HCT116 (cell line): ENCODE measurements at regions not wholly inside any gene's neighbourhood (a gene's known extent, or its start where the extent isn't known, plus 50 kb on each side); places are given as distances from the start of the nearest gene placed in this dataset.

ENCODE experiments used
- ATAC-seq: fragments of 200-7000 bp; cut with Tn5 transposase; 2 replicates; pipeline ENCODE4 v1.9.1; 2020; ENCODE audit warnings: mild to moderate bottlenecking, moderate library complexity
- BruUV-seq: library from RNA; stranded (reverse); fragments of 400-500 nt; replicated peaks from 2 replicates; lab custom pipeline; 2021; lab: Mats Ljungman, UMichigan
- CTCF ChIA-PET: fragments of 300-600 bp; sonication (Branson Sonifier 250); formaldehyde crosslinking; loops from one replicate; lab custom pipeline; 2021; ENCODE audit warnings: antibody characterized with exemption; lab: Charles Lee
- POLR2A ChIA-PET: fragments of 300-600, 350-600 bp; sonication (Branson Sonifier 250); formaldehyde crosslinking; loops from one replicate; lab custom pipeline; 2021; ENCODE audit warnings: antibody characterized with exemption; lab: Charles Lee
- RAD21 ChIA-PET, 2 experiments: fragments of 300-600 bp; sonication (Branson Sonifier 250); formaldehyde crosslinking; loops; one replicate each; lab custom pipeline; 2023; ENCODE audit warnings: low total read pairs in 2 of 2; ENCODE audit not compliant: uncharacterized antibody in 2 of 2, unreplicated experiment in 2 of 2, low non-redundant PET in 1 of 2; lab: Charles Lee
- DNase-seq: peaks from one replicate; pipeline ENCODE4 v3.0.0-alpha.2; 2010; ENCODE audit warnings: low read depth, low spot score
- H2AFZ ChIP-seq: fragments of 200-600 bp; shearing (Covaris generic), sonication (generic); 2 replicates; pipeline ENCODE4 v1.6.1; 2017; ENCODE audit warnings: low read depth, mixed run types, mixed read lengths, antibody characterized with exemption, low read length; ENCODE audit not compliant: poor library complexity, severe bottlenecking
- H3K27ac ChIP-seq: 2 replicates; pipeline ENCODE4 v1.5.1; 2012; ENCODE audit warnings: low read depth, low read length
- H3K27me3 ChIP-seq: fragments of 200-600 bp; sonication (generic); 2 replicates; pipeline ENCODE4 v1.6.1; 2016; ENCODE audit warnings: mixed run types, low read length, mixed read lengths; ENCODE audit not compliant: insufficient read depth
- H3K36me3 ChIP-seq, 2 experiments: fragments of 200-500 bp in 1 of 2; fragments of 200-600 bp in 1 of 2; sonication (Bioruptor generic) in 1 of 2; sonication (generic) in 1 of 2; 2 replicates each; pipeline versions ENCODE4 v1.5.1 to v1.6.1; 2014 to 2016; ENCODE audit warnings: low read length in 2 of 2, inconsistent platforms in 1 of 2, mixed read lengths in 1 of 2, mixed run types in 1 of 2; ENCODE audit not compliant: insufficient read depth in 2 of 2, control insufficient read depth in 1 of 2
- H3K4me1 ChIP-seq, 2 experiments: fragments of 200-600 bp in 1 of 2; sonication (generic) in 1 of 2; 2 replicates each; pipeline versions ENCODE4 v1.5.1 to v1.6.1; 2012 to 2017; ENCODE audit warnings: low read length in 2 of 2, inconsistent platforms in 1 of 2, mild to moderate bottlenecking in 1 of 2, mixed read lengths in 1 of 2, mixed run types in 1 of 2, moderate library complexity in 1 of 2; ENCODE audit not compliant: insufficient read depth in 2 of 2, control insufficient read depth in 1 of 2
- H3K4me2 ChIP-seq: fragments of 200-600 bp; sonication (generic); 2 replicates; pipeline ENCODE4 v1.6.1; 2017; ENCODE audit warnings: mixed run types, low read length, mixed read lengths
- H3K4me3 ChIP-seq, 2 experiments: fragments of 200-600 bp in 1 of 2; sonication (generic) in 1 of 2; replicated peaks in 1 of 2; 2 replicates each; pipeline ENCODE4 v1.5.1; 2011 to 2016; ENCODE audit warnings: low read length in 2 of 2, control low read depth in 1 of 2, low read depth in 1 of 2, mild to moderate bottlenecking in 1 of 2, mixed read lengths in 1 of 2, mixed run types in 1 of 2
- H3K79me2 ChIP-seq: fragments of 200-600 bp; sonication (generic); 2 replicates; pipeline ENCODE4 v1.6.1; 2017; ENCODE audit warnings: mild to moderate bottlenecking, mixed run types, low read length, moderate library complexity, mixed read lengths; ENCODE audit not compliant: insufficient read depth
- H3K9ac ChIP-seq: fragments of 200-600 bp; sonication (generic); 2 replicates; pipeline ENCODE4 v1.6.1; 2016; ENCODE audit warnings: low read length, mixed read lengths
- H3K9me2 ChIP-seq: fragments of 200-600 bp; sonication (generic), shearing (Covaris generic); 2 replicates; pipeline ENCODE4 v1.6.1; 2017; ENCODE audit warnings: mixed run types, mild to moderate bottlenecking, moderate library complexity; ENCODE audit not compliant: insufficient read depth
- H3K9me3 ChIP-seq, 2 experiments: fragments of 200-500 bp in 1 of 2; fragments of 200-600 bp in 1 of 2; sonication (Bioruptor generic) in 1 of 2; sonication (generic) in 1 of 2; 2 replicates each; pipeline ENCODE4 v1.6.1; 2014 to 2017; ENCODE audit warnings: low read length in 2 of 2, mixed read lengths in 2 of 2, inconsistent platforms in 1 of 2, low read depth in 1 of 2, mild to moderate bottlenecking in 1 of 2, mixed run types in 1 of 2, moderate library complexity in 1 of 2; ENCODE audit not compliant: control insufficient read depth in 1 of 2, insufficient read depth in 1 of 2
- H4K20me1 ChIP-seq: fragments of 200-600 bp; sonication (generic), shearing (Covaris generic); 2 replicates; pipeline ENCODE4 v1.6.1; 2017; ENCODE audit warnings: mixed run types, mild to moderate bottlenecking, moderate library complexity; ENCODE audit not compliant: insufficient read depth
- ATF3 ChIP-seq: IDR thresholded peaks from 2 replicates; pipeline ENCODE4 v1.6.1; 2012
- CEBPB ChIP-seq: IDR thresholded peaks from 2 replicates; pipeline ENCODE4 v1.6.1; 2012; ENCODE audit warnings: low read depth
- EGR1 ChIP-seq: IDR thresholded peaks from 2 replicates; pipeline ENCODE4 v1.6.1; 2012; ENCODE audit warnings: low read depth
- EZH2 ChIP-seq: fragments of 200-600 bp; sonication (generic); IDR thresholded peaks from 2 replicates; pipeline ENCODE4 v1.6.1; 2017; ENCODE audit warnings: antibody characterized with exemption, mixed run types
- EZH2phosphoT487 ChIP-seq: fragments of 200-600 bp; IDR thresholded peaks from 2 replicates; pipeline ENCODE4 v1.6.1; 2018; ENCODE audit warnings: antibody characterized with exemption, borderline replicate concordance
- FOSL1 ChIP-seq: IDR thresholded peaks from 2 replicates; pipeline ENCODE4 v1.6.1; 2012; ENCODE audit warnings: low read depth
- JUND ChIP-seq: IDR thresholded peaks from 2 replicates; pipeline ENCODE4 v1.6.1; 2012
- POLR2AphosphoS5 ChIP-seq: IDR thresholded peaks from 2 replicates; pipeline ENCODE4 v1.6.1; 2011; ENCODE audit warnings: mild to moderate bottlenecking, low read depth, low read length, moderate library complexity
- RAD21 ChIP-seq: IDR thresholded peaks from 2 replicates; pipeline ENCODE4 v1.6.1; 2012; ENCODE audit warnings: low read depth, mild to moderate bottlenecking
- SIN3A ChIP-seq: IDR thresholded peaks from 2 replicates; pipeline ENCODE4 v1.6.1; 2012; ENCODE audit warnings: low read depth
- SRF ChIP-seq: IDR thresholded peaks from 2 replicates; pipeline ENCODE4 v1.6.1; 2012; ENCODE audit warnings: low read depth
- TCF7L2 ChIP-seq: IDR thresholded peaks from 2 replicates; pipeline ENCODE4 v1.7.0; 2011; ENCODE audit warnings: borderline replicate concordance, inconsistent platforms; ENCODE audit not compliant: insufficient read depth, insufficient read length; ENCODE audit errors: extremely low read depth
- ZBTB33 ChIP-seq: IDR thresholded peaks from 2 replicates; pipeline ENCODE4 v1.6.1; 2011; ENCODE audit warnings: mild to moderate bottlenecking, low read length, moderate library complexity; ENCODE audit not compliant: insufficient replicate concordance; ENCODE audit errors: extremely low read depth
- ZNF274 ChIP-seq: fragments of 200-500 bp; sonication (Bioruptor generic); IDR thresholded peaks from 2 replicates; pipeline ENCODE4 v1.6.1; 2014; ENCODE audit warnings: mild to moderate bottlenecking, low read depth, low read length, inconsistent platforms
- intact Hi-C: fragments of 100-400 bp; cut with micrococcal nuclease; formaldehyde crosslinking; loops from 2 replicates; pipeline ENCODE4 v1.10.0; 2022
- TF ChIP-seq, protein P1 (sequence below), 3 experiments: fragments of 200-600 bp in 1 of 3; sonication (generic) in 1 of 3; IDR thresholded peaks in 2 of 3; conservative IDR thresholded peaks in 1 of 3; 2 replicates each; pipeline ENCODE4 v1.5.1; 2012 to 2017; ENCODE audit warnings: low read depth in 2 of 3, low read length in 2 of 3, antibody characterized with exemption in 1 of 3, borderline replicate concordance in 1 of 3, control low read depth in 1 of 3, mild to moderate bottlenecking in 1 of 3, mixed read lengths in 1 of 3, mixed run types in 1 of 3, moderate library complexity in 1 of 3; ENCODE audit not compliant: insufficient read depth in 1 of 3
- TF ChIP-seq, protein P2 (sequence below): IDR thresholded peaks from 2 replicates; pipeline ENCODE4 v1.6.1; 2012; ENCODE audit warnings: low read depth
- TF ChIP-seq, protein P3 (sequence below): IDR thresholded peaks from 2 replicates; pipeline ENCODE4 v1.6.1; 2012

GRCh38 chr2:234679741-234680687, 183.1 kb upstream of the ARL4C start:
- ATAC-seq (peak; percentile 88), DNase-seq (peak; percentile 90)
- CTCF ChIA-PET: interaction anchor here (1.0 to 1.6 kb wide), 2 partner anchors 10 to 202 kb away, joined by 3 to 4 read pairs; no protein-coding TSS in a partner anchor
- Histone ChIP-seq H3K27me3 (no peaks in the 10 kb centered on the region), H2AFZ (peak overlapping the region; percentile 28), H4K20me1 (no peaks in the 10 kb centered on the region), H3K4me3 (peak overlapping the region in 1 of 2 experiments; percentile 38; a peak in 2 of 4 replicates), H3K4me2 (peak overlapping the region; percentile 75), H3K9me2 (no peaks in the 10 kb centered on the region), H3K27ac (peak overlapping the region; percentile 78), H3K9ac (peak overlapping the region; percentile 31), H3K36me3 (no peaks in the 10 kb centered on the region; a peak in 1 of 4 replicates), H3K9me3 (no peaks in the 10 kb centered on the region), H3K4me1 (peaks cover 33 to 79% of the 10 kb centered on the region in 2 experiments), H3K79me2 (no peaks in the 10 kb centered on the region)
- no TSS peak for BruUV-seq
- RAD21 ChIA-PET: no interaction called here
- POLR2A ChIA-PET: interaction anchor here (1.5 kb wide), 1 partner anchor 11 kb away, joined by 8 read pairs; no protein-coding TSS in a partner anchor
- intact Hi-C loops: no loop called here
- TF ChIP-seq, protein P1, sequence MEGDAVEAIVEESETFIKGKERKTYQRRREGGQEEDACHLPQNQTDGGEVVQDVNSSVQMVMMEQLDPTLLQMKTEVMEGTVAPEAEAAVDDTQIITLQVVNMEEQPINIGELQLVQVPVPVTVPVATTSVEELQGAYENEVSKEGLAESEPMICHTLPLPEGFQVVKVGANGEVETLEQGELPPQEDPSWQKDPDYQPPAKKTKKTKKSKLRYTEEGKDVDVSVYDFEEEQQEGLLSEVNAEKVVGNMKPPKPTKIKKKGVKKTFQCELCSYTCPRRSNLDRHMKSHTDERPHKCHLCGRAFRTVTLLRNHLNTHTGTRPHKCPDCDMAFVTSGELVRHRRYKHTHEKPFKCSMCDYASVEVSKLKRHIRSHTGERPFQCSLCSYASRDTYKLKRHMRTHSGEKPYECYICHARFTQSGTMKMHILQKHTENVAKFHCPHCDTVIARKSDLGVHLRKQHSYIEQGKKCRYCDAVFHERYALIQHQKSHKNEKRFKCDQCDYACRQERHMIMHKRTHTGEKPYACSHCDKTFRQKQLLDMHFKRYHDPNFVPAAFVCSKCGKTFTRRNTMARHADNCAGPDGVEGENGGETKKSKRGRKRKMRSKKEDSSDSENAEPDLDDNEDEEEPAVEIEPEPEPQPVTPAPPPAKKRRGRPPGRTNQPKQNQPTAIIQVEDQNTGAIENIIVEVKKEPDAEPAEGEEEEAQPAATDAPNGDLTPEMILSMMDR (IDR thresholded peaks at IDR 0.05 in 2 of 3, conservative IDR thresholded peaks at IDR 0.05 in 1 of 3; ENCODE audit: borderline replicate concordance in 1 of 3, insufficient read depth in 1 of 3, low read depth in 2 of 3, low read length in 2 of 3): no peak
- TF ChIP-seq ZBTB33 (peak; percentile 53), ZNF274 (no peak), RAD21 (peak; percentile 51), TCF7L2 (peak; percentile 98), EGR1 (no peak), EZH2 (no peak), JUND (peak; percentile 99), SRF (peak; percentile 89), CEBPB (peak; percentile 99), EZH2phosphoT487 (no peak), SIN3A (peak; percentile 91), POLR2AphosphoS5 (0 out of 2 replicates have a peak, but pooled peaks have one; percentile 56), FOSL1 (peak; percentile 99), ATF3 (peak; percentile 76; the same call in 1 of the 2 replicates)
- TF ChIP-seq, protein P2, sequence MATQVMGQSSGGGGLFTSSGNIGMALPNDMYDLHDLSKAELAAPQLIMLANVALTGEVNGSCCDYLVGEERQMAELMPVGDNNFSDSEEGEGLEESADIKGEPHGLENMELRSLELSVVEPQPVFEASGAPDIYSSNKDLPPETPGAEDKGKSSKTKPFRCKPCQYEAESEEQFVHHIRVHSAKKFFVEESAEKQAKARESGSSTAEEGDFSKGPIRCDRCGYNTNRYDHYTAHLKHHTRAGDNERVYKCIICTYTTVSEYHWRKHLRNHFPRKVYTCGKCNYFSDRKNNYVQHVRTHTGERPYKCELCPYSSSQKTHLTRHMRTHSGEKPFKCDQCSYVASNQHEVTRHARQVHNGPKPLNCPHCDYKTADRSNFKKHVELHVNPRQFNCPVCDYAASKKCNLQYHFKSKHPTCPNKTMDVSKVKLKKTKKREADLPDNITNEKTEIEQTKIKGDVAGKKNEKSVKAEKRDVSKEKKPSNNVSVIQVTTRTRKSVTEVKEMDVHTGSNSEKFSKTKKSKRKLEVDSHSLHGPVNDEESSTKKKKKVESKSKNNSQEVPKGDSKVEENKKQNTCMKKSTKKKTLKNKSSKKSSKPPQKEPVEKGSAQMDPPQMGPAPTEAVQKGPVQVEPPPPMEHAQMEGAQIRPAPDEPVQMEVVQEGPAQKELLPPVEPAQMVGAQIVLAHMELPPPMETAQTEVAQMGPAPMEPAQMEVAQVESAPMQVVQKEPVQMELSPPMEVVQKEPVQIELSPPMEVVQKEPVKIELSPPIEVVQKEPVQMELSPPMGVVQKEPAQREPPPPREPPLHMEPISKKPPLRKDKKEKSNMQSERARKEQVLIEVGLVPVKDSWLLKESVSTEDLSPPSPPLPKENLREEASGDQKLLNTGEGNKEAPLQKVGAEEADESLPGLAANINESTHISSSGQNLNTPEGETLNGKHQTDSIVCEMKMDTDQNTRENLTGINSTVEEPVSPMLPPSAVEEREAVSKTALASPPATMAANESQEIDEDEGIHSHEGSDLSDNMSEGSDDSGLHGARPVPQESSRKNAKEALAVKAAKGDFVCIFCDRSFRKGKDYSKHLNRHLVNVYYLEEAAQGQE: no peak
- TF ChIP-seq, protein P3, sequence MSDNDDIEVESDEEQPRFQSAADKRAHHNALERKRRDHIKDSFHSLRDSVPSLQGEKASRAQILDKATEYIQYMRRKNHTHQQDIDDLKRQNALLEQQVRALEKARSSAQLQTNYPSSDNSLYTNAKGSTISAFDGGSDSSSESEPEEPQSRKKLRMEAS: peak; percentile 92
